ENCODE measurements at regions not wholly inside any gene's neighbourhood (a gene's known extent, or its start where the extent isn't known, plus 50 kb on each side); places are given as distances from the start of the nearest gene placed in this dataset.

- TF ChIP-seq CTCF (IDR thresholded peaks at IDR 0.05): no peak
Observed at GRCh38 chr2:223681125-223681524, 79.0 kb upstream of the SCG2 start.

- TF ChIP-seq CTCF (IDR thresholded peaks at IDR 0.05): peak; percentile 64
Observed at GRCh38 chr2:223674998-223675609, 72.9 kb upstream of the SCG2 start.

DNA sequence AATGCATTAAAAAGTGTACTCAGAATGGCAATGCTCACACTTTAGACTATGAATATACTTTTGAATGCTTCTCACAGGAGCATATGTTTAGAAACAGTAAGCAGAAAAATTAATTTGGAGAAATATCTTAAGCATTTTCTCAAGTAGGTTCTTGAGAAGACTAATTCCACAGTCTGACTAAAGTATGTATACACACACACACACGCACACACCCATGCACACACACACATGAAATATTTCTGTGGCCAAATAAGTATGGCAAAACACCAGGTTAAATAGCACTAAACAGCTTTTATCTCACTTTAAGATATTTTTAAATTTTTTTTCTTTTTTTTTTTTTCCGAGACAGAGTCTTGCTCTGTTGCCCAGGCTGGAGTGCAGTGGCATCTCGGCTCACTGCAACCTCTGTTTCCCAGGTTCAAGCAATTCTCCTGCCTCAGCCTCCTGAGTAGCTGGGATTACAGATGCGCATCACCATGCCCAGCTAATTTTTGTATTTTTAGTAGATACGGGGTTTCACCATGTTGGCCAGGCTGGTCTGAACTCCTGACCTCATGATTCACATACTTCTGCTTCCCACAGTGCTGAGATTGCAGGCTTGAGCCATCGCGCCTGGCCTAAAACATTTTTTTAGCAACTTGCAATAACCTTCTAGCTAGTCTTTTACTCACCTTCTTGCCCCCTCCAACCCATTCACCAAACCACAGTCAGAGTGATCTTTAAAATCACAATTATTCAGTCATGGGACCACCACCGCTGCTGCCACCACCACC, 67.5 kb upstream of the SCG2 start:
- TF ChIP-seq CTCF (IDR thresholded peaks at IDR 0.05): no peak

DNA sequence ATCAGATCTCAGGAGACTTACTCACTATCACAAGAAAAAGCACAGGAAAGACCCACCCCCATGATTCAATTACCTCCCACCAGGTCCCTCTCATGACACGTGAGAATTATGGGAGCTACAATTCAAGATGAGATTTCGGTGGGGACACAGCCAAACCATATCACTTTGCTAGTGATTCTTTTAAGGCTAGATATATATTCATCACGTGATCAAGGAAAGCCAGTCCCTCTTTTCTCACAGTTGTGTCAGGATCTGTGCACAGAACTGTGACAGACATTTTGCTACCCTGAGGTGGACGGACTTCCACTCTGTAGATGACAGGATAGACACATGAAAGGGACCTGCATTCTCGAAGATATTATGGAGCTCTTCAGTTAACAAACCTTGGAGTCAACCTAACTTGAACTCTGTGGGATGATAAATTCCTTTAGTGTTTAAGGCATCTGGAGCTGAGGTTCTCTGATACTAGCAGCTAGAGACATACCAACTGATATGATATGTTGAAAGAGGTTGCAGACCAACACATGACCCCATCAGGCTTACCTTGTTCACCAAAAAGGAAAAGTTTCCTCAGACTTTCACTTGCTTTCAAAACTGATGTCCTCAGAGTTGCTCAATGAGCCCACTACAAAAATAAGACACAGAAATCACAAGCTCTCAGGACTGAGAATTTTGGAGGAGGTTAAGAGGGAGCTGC, 66.3 kb upstream of the SCG2 start:
- TF ChIP-seq CTCF (IDR thresholded peaks at IDR 0.05): no peak

- TF ChIP-seq CTCF (IDR thresholded peaks at IDR 0.05): no peak
Observed at GRCh38 chr2:223654384-223654915, 52.3 kb upstream of the SCG2 start.

- TF ChIP-seq CTCF (IDR thresholded peaks at IDR 0.05): no peak
Observed at GRCh38 chr2:223652902-223653301, 50.7 kb upstream of the SCG2 start.

- no peak for TF ChIP-seq CTCF (IDR thresholded peaks at IDR 0.05)
Observed at GRCh38 chr2:223652122-223652521, 50.0 kb upstream of the SCG2 start.

Measured in LNCAP (cell line).